Ramos (cell line): ENCODE measurements at regions not wholly inside any gene's neighbourhood (a gene's known extent, or its start where the extent isn't known, plus 50 kb on each side); places are given as distances from the start of the nearest gene placed in this dataset.

ENCODE experiments used
- in situ Hi-C: fragments of 300-500 bp; cut with MboI; formaldehyde crosslinking; loops from one replicate; pipeline ENCODE4 v1.14.3; 2022; ENCODE audit warnings: low sequenced_read_pairs; ENCODE audit not compliant: unreplicated experiment

DNA sequence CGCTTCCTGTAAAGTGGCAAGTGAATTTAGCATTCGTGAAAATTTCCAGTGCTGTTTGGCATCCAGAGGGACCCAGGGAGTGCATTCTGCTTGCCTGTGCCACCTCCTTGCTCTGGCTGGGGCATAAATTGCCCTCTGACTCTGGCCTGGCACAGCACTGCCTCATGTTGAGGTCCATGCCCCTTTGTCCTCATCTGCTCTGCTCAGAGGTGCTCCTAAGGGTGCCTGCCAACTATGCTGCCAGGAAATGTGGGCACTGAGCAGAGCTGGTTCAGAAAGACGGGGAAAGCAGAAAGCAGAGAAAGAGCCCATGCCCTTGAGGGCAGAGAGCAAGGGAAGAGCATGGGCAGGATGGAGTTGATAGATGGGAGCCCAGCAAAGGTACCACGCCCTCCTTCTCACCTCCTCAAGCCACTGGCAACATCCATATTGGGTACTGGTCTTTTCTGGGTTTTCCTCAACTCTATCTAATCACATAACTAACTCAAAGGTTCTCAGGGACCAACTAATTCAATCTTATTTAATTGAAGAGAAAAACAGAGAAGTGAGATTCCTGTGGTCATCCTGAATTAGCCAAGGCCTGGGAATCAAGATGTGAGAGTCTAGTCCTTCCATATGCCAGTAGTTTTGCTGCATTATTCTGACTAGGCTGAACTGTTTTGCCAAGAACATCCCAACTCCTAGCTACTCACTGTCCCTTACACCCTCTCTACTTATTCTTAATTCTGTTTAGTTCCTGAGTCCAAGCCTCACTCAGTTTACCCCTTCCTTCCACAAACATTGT, 441.5 kb upstream of the TNP1 start:
- in situ Hi-C loops: no loop called here

DNA sequence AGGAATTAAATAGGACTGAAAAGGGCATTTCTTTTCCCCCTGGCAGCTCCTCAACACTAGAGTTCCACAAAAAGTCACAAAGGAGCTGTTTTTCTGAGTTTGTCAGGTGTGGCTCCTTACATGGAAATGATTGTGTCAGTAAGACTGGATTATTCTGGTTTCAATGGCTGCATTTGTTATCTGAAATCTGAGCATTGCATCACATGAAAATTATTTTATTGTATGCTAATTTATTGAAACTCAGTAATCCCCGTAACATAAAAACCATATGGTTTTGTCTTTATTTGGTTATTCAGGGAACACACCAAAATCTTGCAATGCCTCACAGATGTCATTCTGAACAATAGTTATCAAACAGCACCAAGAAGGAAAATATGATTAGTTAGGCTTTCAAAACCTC, 439.7 kb upstream of the TNP1 start:
- in situ Hi-C loops: no loop called here

DNA sequence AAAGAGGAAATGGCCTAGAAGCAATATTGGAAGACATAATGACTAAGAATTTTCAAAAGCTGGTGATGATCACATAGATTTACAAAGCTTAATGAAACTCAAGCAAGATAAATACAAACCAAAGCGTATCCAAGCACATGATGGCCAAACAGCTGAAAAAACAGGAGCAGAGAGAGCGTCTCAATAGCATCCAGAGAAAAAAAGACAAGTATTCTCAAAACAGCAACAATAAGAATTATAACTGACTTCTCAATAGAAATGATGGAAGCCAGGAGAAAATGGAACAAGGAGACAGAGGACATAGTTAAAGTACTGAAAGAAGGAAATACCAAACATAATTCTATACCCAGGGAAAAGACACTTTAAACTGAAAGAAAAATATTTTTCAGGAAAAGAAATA, 437.2 kb upstream of the TNP1 start:
- in situ Hi-C loops: no loop called here

DNA sequence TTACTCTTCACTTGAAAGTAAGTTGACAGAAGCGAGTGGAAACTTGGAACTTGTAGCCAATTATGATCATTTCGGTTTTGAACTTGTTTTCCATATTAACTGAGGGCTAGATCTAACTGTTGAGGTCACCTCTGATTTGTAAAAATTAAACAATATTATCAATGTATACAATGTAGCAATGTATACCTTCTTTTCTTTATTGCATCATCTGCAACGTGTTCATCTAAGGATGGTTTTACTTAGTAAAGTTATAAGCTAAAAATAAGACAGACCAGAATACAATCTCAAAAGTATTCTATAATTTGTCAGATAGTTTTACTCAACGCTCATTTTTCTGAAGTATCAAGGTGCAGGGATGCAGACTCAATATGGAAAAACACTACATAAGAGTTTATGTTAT, 435.0 kb upstream of the TNP1 start:
- in situ Hi-C loops: no loop called here

DNA sequence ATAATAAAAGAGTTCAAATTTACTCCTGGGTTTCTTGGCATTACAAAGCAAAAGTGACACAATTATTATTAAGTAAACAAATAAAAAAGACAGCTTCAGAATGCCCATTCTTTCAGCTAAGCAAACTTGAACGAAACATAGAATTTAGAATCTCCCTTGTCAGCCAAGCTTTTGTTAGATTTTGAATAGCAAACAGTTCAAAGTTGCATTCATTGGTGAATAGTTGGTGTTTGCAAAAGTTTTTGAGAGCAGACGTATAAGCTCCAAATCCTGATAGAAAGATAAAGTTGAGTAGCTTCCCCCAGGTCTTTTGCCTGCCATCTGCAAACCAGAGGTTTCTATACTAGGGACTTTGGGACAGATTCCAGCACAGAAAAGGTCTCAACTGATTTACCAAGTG, 434.3 kb upstream of the TNP1 start:
- in situ Hi-C loops: no loop called here

DNA sequence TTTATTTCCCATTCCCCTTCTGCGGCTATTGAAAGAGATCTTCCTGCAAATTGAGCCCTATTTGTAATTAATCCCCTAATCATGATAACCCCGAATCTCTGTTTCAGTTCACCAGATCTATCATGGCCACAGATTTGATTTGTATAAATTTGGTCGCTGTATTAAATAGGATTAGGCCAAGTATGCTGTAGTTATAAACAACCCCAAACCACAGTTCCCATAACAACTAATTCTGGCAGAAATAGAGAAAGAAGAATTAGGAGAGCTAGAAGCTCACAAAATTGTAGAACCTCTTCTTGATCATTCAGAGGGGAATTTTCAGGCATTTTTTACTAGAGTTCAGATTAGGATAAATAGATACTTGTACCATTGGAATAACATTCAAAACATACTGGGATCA, 433.7 kb upstream of the TNP1 start:
- in situ Hi-C loops: no loop called here

DNA sequence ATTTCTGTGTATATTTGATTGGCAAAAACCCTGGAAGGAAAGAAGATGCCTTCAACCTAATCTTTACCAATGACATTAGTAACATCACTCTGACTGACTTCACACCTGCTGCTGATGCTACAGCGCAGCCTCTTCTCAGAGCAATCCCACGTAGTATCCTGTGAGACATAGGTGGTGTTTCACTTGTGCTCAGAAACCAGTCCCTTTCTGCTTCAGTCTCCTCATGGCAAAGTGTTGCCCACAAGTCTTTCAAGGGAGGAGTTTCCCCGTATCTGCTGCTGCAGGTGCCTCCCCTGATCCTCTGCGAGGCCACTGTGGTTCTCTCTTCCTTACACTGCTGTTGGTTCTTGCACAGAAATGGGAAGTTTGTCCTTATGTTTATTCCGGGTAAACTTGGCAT, 433.2 kb upstream of the TNP1 start:
- in situ Hi-C loops: no loop called here

DNA sequence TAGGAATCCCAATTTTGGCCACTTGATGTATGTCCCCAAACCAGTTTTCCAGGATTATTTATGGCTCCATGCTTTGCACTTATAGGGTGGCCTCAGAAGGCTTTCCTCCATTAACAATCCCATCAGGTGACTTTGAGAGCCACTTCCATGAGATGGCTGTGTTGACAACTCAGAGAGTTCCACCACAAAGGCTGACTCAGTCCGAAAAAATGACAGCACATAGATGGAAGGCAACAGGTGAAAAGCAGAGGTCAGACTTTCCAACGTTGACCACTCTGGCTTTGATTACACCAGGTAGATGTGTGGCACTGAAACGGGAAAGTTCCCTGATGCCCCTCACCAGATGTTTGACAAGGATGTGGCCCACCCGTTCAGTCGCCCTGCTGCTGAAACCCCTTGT, 431.4 kb upstream of the TNP1 start:
- in situ Hi-C loops: no loop called here

DNA sequence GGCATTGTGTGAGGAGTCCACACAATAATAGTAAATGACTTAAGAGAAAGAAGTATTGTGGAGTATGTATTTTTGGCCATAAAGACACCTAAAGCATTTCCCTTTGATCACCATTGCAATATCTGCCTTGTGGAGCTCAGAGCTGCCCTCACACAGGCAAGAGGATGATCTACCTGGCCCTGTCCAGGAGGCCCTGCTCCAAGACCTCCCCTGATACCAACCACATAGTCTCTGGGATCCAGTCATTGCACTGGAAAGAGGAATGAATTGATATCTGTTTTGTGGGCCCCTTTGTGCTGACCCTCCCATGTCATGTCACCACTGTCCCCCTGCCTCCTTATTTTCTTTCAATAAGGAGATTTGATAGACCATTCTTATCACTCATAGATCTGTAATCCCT, 430.6 kb upstream of the TNP1 start:
- in situ Hi-C loops: no loop called here

DNA sequence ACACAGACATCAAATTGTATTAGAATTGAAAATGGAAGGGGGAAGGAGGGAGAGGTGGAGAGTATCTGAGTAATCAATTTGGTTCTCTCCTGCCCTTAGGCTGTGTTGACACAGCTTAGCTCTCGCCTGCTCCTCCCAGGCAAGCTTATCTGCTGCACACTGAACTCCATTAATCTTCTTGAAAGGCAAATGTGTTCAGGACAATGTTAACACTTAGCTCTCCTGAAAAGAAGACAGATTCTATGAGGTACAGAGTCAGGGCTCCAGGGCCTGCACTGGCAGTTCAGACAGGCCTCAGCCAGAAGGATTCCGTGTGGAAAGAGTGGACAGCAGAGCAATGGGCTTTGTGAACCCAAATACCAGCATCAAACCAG, 430.0 kb upstream of the TNP1 start:
- in situ Hi-C loops: no loop called here

DNA sequence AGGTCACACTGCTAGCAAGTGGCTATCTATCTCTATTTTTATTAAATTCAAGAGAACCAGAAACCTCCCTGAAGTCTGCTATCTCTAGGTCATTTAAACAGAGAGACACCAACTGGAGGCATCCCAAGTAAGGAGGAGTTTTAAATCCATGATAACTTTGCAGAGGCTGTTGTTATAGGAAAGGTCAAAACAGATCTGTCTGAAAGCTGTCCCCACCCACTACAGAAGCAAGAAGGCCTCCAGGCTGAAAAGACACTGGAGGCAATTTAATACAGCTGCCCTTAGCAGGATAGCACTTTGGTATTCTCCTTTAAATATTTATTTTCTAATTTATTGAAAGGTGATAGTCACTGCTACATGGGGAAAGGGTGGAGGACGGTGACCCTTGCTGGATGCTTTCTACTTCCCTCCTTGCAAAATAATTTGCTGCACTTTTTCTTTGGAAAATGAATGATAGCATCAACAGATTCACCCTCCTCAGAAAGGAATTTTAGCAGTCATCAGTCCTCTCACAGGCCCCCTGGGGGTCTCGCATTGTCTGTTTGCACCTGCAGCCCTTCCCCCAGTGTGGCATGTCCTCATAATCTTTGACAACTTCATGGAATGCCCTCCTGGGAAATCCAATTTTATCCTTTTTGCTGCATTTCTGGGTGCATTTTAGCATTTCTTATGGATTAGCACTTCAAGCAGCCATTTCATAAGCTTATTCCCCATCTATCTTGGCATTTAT, 429.5 kb upstream of the TNP1 start:
- in situ Hi-C loops: no loop called here

DNA sequence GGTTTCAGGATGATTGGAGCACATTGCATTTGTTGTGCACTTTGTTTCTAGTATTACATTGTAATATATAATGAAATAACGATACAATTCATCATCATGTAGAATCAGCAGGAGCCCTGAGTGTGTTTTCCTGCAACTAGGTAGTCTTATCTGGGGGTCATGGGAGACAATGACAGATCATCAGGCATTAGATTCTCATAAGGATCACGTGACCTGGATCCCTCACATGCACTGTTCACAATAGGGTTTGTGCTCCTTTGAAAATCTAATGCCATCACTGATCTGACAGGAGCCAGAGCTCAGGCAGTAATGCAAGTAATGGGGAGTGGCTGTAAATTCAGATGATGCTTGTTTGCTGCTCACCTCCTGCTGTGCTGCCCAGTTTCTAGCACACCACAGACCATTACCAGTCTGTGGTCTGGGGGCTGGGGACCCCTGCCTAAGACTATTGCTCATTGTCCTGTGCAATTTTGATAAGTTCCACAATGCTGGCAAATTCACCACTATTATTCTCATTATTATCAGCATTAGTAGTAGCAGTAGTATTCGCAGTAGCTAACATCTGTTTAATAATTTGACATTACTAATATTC, 428.7 kb upstream of the TNP1 start:
- in situ Hi-C loops: no loop called here

DNA sequence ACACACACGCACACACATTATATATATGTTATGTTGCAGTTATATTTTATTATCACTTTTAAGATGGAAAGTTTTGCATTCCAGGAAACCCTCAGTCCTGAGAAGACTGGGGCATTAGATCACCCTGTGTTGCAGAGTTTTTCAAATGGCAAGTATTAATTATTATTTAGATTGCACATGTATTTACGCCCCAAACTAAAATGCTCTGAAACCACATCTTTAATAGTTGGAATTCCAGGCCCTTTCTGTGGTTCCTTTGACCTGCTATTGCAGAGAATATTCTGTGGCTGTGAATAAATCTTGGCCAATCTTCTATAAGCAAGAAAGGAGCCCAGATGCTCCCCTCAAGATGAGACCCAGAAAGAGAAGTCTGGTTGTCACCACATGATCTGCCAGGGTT, 427.0 kb upstream of the TNP1 start:
- in situ Hi-C loops: no loop called here

DNA sequence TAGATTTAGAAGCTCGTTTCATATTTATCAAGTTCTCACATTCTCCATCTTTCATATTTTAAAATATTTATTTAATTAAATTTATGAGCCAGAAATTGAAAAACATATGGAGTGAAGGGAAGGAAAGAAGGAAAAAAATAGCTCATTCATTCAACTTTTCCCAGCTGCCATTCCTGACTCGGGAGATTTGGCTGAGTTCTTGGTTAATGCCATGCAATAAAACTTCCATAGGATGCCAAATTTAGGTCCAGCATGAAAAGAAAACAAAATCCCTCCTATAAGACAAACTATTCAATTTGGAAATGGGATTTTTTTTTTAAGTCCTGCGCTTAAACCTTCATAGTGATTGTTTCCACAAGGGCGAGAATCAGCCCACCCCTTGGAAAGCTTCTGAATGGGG, 426.1 kb upstream of the TNP1 start:
- in situ Hi-C loops: no loop called here

DNA sequence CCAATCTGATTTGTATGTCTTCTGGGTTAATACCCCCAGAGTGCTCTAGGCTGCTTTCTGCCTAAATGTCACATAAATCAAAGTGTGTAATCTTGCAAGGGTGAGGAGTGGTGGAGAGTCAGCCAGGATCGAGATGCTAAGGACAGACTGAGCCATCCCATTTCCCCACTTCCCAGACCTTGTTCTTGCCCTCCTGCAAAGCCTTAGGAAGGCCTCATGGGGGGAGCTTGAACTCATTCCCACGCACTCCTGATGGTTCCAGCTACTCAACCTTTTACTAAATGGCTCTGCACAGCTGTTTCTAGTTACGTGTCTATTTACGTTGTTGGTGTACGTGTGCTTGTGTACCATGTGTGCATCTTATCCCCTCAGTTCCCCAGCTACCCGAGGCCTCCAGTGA, 423.6 kb upstream of the TNP1 start:
- in situ Hi-C loops: no loop called here

DNA sequence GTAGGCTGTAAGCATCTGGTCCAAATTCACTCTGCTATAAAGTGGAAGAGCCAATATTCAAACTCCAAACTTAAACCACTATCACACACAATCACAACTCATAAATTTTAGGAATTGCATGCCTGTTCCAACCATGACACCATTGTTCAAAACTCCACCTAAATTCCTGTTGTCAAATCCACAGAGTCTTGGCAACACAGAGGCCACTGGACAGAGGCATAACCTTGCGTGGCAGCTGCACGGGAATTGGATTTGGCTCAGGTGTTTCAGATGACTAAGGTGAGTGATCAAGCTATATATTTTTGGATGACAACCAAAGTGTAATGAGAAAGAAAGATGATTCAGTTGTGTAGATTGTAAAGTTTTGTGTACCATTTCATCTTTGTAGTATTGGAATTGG, 422.7 kb upstream of the TNP1 start:
- in situ Hi-C loops: no loop called here

DNA sequence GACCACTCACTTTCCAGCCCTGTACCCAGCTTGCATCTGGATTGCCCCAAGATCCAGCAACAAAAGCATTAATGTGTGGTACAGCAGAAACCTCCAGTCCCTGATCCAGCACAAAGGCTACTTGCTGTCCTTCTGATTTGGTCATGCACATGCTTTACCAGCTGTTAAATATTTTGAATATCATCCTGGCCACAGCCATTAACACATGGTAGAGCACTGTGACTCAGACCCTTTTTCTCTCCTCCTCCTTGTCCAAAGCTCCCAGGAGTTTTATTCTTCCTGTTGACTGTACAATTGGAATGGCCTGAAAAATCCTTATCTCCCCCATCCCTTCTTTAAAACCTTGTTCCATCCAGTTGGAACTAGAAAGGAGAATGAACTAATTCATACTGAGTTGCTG, 419.7 kb upstream of the TNP1 start:
- in situ Hi-C loops: no loop called here

DNA sequence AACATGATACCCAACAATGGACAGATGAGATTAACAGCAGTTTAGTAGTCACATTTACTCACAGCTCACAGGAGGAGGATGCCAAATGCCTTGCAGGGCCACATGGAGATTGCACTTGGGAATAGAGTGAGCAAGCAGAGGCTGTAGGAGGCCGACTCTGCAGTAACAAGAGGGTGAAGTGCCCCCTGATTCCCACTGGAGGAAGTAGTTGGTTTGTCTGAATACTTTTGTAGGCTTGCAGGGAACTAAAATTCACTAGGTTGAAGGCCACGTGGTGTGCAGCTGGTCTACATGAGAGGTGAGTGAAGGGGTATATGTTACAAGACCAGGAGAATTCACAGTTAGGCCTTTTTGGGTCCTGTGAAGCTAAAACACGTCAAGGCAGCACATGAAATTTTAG, 419.3 kb upstream of the TNP1 start:
- in situ Hi-C loops: no loop called here

DNA sequence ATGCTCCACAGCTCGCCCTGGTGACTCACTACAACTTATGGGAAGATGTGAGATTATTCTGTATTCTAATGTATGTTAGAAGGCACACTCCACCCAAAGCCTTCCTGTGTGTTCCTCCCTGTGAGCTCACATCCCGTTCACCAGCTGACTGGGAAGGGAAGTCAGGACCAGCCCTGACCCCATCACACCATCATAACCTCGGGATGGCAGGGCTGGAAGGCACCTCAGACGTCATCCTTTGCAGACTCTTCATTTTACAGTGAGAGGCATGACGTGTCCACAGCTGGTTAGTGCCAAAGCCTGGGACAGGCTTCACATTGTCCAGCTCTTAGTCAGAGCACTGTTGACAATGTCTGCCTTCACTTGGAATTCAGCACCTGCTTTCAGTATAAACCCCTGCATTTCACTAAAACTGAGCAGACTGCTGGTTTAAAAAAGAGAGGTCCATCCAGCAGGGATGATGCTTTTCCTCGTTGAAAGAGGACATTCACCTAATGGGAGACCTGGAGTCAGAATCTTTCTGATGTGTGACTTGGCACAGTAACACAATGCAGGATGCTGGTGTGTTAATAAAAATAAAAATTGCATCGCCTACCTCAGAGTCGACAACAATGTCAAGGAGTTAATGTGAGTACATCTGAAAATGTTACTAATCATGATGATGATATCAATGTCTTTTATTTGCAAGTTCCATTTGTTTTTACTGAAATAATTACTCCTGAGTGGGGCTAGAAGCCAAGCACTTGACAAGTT, 418.0 kb upstream of the TNP1 start:
- in situ Hi-C loops: no loop called here

DNA sequence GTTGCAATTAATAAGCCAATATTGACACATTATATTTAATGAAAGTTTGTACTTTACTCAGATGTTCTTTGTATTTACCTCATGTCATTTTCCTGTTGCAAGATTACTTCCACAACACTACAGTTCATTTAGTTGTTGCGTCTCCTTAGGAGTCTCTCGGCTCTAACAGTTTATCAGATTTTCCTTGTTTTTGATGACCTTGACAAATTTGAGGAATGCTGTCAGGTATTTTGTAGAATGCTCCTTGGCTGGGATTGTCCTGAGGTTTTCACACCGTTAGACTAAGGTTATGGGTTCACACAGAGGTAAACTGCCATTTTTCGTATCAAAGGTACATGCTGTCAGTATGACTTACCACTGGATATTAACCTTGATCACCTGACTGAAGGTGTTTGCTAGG, 416.6 kb upstream of the TNP1 start:
- in situ Hi-C loops: no loop called here

DNA sequence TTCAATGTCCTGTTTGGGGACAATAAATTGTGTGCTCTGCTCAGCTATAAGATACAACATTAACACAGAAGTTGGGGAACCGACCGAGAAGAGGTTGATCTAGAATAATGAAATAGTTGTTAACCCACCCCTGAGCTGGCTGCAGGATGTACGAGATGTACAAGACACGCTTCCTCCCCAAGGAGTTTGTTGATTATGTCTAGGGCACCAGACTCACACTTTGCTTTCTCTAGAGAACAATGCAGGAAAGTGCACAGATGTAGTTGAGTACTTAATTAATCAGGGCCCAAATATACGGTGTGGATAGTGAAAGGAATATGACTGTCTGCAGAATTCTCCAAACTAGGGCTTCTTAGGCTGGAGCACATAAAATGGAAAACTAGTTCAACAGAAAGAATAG, 415.2 kb upstream of the TNP1 start:
- in situ Hi-C loops: no loop called here
